ENCODE measurements at regions not wholly inside any gene's neighbourhood (a gene's known extent, or its start where the extent isn't known, plus 50 kb on each side); places are given as distances from the start of the nearest gene placed in this dataset.

- DNase-seq = no peak
These were observed 70.6 kb upstream of the ARHGAP5 start for GRCh38 chr14:32006263-32007110.

DNA sequence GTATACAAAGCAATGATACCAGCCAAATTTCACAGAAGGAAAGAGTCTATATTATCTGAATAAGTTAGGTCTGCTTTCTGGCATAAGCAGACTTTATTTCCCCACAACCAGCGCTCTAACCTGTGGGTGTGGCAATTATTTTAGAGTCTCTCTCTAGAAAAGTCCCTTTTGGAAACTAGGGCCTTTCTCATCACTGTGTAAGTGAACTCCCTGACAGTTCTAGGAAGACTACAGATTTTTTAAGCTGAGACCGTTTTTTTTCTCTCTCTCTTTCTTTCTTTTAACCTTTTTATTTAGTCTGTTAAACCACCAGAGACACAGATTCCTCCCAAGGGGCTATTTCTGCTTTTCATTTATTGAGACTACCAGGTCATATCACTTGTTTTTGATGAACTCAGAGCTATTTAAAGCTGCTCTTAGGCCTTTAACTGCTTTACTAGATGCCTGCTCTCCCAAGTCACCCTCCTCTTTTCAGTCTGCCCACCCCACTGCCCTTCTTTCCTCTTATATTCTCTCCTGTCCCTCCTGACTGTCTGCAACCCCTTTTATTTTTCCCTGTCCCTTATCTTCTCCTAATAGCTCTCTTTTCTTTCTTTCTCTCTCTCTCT, 69.2 kb upstream of the ARHGAP5 start:
- no peak for DNase-seq

DNA sequence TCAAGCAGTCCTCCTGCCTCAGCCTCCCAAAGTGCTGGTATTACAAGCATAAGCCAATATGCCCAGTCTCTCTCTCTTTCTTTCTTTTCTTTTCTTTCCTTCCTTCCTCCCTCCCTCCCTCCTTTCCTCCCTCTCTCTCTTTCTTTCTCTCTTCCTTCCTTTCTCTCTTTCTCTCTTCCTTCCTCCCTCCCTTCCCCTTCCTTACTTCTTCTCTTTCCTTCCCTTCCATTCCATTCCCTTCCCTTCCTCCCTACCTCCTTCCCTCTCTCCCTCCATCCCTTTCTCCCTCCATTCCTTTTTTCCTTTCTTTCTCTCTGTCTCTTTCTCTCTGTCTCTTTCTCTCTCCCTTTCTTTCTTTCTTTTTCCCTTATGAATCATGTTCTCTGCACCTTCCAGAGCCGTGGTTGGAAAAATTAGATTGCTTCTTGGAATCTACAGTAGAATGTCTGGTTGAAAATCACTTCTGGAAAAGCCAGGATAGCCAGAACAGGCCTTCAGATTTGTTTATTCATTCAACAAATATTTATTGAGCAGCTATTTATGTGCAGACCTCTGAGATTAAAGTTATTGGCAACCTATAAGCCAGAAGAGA, 68.4 kb upstream of the ARHGAP5 start:
- DNase-seq = no peak

- DNase-seq = no peak
These were observed 67.7 kb upstream of the ARHGAP5 start for GRCh38 chr14:32009221-32009975.

GRCh38 chr14:32009976-32010581, 67.0 kb upstream of the ARHGAP5 start:
- DNase-seq = no peak

DNA sequence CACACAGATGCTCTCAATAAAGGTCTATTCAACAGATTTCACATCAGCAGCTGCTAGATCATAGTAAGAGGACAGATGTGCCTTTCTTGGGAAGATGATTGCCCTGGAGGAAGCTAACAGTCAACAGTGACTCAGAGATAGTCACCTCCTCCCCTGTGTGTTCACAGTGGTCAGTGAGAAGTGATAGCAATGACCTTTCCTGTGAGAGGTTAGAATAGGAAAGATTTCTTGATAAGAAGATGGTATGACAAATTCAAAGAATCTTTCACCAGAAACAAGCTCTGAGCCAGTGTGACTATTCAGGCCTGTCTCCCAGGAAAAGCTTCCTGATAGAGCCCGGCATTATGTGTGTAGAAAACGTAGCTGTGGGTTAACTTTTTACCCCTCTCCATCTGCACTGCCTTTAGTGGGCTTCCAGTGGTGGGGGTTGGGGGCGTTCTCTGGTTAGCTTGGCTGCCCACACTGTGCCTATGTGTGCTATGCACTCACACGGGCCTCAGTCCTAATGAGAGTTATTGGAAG, 66.4 kb upstream of the ARHGAP5 start:
- DNase-seq = no peak

DNA sequence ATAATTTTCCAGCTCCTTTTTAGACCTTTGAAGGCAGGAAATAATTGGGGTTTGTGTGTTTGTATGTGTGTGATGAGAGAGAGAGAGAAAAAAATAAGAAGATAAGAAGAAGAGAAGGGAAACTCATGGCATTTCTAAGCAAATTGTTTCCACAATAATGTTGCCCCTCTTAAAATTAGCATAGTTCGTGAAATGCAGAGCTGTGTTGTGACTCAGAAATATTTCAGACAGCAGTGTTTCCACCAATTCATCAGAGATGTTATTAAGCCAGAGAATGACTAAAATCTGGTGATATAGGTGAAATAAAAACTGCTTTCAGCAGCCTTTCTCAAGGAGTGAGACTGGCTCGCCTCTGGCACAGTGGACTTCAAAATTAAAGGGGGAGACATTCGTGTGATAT, 65.9 kb upstream of the ARHGAP5 start:
- no peak for DNase-seq

DNA sequence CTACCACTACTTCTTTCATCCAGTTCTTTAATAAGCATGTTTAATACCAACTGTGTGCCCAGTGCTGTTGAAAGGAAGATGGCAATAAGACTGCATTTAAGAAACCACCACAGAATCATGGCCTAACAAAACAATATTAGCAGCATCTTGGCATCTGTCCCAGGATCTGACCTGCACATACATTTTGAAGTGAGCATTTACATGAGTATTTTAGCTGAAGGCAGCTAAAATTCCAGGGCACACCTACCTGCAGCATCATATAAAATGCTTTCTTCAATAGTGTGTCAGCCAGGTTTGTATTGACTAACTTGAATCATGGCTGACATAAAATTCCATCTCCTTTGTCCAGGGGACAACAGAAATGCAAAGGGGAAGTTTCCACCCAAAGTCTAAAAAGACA, 65.0 kb upstream of the ARHGAP5 start:
- DNase-seq = no peak

DNA sequence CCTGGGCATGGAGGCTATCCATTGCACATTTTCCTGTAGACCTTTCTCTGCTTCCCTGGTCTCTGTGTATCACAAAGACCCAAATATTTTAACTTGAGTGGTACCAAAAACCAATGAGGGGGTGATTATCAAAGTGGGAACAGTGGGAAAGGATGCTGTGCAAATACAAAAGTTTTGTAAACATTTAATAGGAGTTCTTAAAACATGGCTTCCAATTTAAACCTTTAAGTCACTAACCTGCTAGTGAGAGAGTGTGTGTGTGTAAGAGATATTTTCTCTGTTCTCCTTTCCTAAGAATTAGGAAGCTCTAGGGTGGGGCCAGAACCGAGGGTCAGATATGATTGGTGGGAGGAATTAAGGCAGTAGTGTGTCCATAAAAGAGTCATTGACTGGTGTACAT, 64.5 kb upstream of the ARHGAP5 start:
- no peak for DNase-seq

DNA sequence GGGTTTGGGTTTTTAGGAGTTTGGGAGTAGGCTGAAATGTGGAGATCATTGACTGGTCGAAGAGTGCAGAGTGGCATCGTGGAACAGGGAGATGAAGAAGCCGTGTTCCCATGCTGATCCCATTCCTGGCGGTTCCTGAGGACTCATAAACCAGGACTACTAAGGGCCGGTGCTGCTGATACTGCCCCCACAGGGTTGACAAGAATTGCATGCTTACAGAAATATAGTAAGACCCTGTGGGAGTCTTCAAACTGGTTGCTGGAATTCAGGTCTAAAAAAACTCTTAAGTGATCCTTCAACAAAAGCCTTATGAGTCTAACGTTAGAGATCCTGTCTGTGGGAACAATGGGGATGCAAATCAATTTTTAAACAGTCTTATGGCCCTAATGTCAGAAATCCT, 64.0 kb upstream of the ARHGAP5 start:
- DNase-seq = no peak

- DNase-seq = no peak
These were observed 63.0 kb upstream of the ARHGAP5 start for GRCh38 chr14:32014057-32014456.

- no peak for DNase-seq
These were observed 62.6 kb upstream of the ARHGAP5 start for GRCh38 chr14:32014498-32014897.

GRCh38 chr14:32015166-32015565, 61.9 kb upstream of the ARHGAP5 start:
- DNase-seq = no peak

DNA sequence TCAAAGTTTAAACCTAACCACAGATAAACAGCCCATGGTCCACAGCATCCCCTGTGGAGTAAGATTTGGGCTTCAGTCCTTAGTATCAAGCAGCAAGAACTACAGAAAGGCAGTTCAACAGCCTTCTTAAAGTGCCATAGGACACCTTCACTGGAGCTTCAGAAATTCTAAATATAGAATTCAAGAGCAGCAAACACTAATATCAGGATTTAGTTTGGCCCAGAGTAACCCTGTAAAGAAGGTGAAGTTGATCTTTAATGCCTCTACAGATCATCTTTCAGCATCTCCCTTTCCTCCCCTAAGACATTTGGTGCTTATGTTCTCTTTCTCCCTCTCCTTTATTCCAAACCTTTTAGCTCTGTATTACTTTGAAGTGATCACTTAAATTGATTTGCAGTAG, 59.5 kb upstream of the ARHGAP5 start:
- no peak for DNase-seq

DNA sequence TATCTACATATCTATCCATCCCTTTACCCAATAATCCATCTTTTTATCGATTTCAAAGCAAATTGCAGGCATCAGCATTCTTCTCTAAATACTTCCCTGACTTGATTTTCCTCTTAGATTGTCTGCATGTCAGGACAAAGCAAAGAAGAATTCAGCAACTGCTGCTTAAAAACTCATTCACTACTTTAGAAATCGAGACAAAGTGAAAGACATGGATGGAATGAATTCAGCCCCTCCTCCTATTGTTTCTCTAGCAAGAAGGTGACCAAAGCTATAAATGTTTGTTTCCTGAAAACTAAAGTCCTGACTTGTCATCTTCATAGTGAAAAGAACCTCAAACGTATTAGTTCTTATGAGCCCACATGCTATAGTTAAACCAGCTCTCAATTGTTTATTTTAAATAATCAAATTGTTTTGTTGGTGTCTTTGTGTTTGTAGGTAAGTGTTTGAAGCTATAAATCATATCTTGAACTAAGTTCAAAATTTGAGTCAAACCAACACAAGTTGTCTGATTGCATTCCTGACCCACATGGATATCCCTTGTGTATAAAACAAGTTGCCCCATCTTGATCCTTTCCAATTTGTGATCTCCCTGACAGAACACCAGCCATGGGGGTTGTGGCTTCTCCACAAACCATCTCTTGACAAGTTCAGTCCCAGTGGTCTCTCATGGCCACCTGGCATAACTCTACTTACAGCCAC, 58.6 kb upstream of the ARHGAP5 start:
- no peak for DNase-seq

- no peak for DNase-seq
These were observed 57.8 kb upstream of the ARHGAP5 start for GRCh38 chr14:32019276-32019675.

DNA sequence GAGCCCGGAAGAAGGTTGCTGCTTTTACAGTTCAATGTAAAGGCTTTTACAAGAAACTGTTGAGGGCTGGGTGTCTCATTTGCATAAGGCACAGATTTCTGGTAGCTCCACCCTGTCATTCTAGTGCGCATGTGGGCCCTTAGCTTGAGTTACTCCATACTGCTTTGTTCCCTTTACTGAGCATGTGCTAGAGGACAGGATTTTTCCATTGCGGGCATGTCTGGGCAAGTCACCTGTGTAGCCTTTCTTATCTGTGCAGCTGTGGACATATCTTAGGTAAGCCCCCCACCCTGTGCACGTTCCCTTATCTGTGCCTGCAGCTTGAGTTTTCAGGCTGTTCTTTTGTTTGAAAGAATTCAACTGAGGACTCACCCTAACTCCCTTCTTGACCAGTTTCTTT, 56.2 kb upstream of the ARHGAP5 start:
- no peak for DNase-seq

DNA sequence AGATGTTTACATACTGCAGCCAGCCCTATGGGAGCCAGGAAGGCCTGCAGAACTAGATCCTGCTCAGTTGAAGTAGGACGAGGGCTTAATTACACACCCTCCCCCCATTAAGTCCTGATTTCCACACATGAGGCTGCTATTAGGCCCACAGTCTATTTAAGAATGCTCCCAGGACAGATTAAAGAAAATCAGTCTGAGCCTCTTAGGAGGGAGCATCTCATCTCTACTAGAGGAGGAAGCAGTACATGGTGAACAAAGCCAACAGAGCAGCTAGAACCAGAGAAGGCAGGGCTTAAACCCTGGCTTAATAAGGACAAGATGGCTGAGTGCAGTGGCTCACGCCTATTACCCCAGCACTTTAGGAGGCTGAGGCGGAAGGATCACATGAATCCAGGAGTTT, 55.8 kb upstream of the ARHGAP5 start:
- no peak for DNase-seq

DNA sequence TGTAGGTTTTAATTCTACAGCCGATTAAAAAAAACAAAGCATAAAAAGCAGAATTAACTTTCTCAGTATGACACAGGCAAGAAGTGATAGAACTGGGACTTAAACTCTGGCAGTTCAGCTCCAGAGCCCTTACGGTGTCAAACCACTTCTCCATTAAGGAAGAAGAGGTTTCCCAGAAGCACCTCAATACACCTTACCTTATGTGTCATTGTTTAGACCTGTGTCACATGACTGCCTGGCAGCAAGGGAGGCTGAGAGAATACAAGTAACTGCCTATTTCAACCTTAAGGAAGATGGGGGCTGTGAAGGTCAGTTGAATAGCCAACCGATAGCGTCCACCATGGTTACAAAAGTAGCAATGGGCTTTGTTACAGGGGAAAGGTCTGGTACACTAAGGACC, 54.6 kb upstream of the ARHGAP5 start:
- DNase-seq = no peak

- DNase-seq = no peak
These were observed 54.1 kb upstream of the ARHGAP5 start for GRCh38 chr14:32022938-32023466.

GRCh38 chr14:32023540-32023939, 53.6 kb upstream of the ARHGAP5 start:
- no peak for DNase-seq
